ENCODE measurements at regions not wholly inside any gene's neighbourhood (a gene's known extent, or its start where the extent isn't known, plus 50 kb on each side); places are given as distances from the start of the nearest gene placed in this dataset.

DNA sequence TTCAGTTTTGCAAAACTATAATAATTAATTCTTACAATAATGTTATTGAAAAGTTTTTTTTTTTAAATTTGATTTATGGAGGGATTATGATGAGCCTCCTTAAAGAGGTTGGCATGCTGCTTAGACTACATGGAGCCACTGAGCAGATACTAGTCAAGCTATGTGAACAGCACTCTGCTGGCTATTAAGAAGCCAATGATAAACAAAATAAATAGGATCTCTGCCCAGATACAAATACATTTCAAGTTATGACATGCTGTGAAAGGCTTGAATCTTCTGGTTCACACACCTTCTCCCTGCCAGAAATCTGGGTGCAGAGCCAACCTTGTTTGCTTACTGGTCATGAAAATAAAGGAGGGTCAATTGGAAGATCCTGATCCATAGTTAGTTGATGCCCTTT lies 107.4 kb upstream of the NAV3 start:
- no peak for DNase-seq (ENCODE audit: low spot score)

DNA sequence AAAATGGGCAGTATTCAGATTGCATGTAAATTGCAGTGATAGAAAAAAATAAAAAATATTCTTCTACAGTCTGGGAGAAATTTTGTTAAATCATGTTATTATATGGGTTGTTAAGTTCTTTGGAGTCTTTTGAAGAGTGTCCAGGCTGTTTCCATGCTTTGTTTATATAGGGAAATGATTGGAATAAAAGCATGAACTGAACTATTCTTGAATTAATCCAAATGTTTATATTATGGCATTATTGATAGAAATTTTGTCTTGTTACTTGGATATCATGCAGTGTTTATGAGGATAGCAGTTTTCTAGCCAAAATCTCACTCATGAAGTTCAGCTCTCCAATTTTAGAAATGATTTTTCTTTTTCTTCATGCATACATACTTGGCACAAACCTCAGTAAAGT lies 108.2 kb upstream of the NAV3 start:
- DNase-seq (ENCODE audit: low spot score) = no peak

DNA sequence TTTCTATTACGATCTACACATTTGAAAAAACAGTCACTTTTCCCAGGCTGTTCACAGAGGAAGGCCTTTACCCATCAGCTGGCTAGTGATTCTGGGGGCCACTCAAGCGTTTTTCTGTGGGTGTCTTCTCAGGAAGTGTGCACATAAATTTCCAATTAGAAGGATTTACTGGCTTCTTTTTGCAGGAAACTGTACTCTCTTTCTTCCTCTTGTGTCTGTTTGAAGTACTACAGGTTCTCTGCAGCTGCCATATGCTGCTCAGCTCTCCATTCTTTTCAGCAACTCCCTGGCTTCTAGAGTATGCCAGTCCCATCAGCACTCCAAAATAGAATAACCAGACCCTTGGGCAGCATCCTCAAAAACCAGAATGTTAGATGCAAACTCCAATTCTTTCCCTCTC lies 110.4 kb upstream of the NAV3 start:
- peak; percentile 37 for DNase-seq (ENCODE audit: low spot score)

DNA sequence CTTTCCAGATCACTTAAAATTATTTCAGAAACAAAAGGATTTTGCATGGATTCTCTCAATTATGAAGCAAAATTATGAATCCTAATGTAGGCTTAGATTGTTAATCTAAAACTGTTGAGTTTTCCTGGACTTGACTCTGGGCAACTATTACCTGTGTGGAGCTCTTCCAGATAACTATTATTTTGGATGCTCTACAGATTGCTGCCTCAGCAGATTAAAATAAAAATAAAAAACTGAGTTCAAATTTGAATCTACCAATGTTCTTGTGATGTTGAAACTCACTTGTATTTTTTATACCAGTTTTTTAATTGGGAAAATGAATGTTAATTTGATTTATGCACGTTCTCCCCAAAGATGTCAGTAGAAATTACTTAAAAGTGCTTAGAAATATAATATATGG lies 120.5 kb upstream of the NAV3 start:
- DNase-seq (ENCODE audit: low spot score) = no peak

DNA sequence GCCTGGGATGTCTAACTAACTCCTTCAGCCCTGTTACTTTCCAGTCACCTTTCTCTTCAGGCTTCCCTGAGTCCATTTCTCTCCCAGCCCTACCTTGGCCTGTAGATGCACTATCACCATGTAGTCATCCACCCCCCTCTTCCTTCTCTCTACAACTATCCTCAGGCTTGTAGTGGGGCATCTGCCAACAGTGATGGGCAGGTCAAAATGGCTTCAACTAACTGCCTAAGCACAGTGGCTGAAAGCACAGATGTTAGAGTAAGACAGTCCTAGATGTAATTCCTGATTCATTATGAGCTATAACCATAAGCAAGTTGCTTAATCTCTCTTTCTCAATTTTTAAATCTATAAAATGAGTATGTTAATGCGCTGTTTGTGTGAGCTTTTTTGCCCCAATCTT lies 133.6 kb upstream of the NAV3 start:
- no peak for DNase-seq (ENCODE audit: low spot score)

DNA sequence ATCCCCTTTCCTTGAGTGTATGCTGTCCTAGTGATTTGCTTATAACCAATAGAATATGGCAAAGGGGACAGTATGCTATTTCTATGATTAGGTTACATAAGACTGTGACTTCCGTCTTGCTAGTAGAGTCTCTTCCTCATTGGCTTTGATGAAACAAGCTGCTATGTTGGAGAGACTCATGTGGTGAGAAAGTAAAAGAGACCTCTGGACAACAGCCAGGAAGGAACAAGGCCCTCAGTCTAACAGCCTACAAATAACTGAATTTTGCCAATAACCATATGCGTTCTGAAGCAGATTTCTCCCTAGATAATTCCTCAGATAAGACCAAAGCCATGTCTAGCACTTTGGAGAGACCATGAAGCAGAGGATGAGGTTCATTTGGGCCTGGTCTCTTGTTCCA lies 134.5 kb upstream of the NAV3 start:
- no peak for DNase-seq (ENCODE audit: low spot score)

DNA sequence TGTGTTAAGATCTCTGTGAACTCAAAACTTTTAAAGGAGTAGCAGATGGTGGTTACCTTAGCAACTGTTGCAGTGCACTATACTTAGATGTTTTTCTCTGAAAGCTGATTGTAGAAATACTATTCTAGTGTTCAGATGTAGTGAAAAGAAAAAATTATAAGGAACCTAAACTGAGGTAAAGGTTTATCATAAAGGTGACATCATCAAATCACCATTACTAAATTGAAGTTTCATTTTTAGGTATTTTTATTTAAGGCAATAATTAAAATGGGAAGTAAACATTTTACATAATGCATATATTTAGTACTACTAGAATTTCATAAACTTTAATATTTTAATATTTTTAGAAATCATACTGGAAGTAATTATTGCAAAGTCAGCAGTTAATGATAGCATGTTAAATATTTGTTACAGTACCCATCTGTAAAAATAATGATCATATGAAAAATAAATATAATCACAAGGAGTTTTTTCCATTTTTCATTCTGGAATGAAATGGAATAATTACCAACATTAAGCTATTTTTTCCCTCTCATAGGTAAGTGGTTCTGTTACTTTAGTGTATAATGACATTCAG lies 141.1 kb upstream of the NAV3 start:
- DNase-seq (ENCODE audit: low spot score) = no peak

DNA sequence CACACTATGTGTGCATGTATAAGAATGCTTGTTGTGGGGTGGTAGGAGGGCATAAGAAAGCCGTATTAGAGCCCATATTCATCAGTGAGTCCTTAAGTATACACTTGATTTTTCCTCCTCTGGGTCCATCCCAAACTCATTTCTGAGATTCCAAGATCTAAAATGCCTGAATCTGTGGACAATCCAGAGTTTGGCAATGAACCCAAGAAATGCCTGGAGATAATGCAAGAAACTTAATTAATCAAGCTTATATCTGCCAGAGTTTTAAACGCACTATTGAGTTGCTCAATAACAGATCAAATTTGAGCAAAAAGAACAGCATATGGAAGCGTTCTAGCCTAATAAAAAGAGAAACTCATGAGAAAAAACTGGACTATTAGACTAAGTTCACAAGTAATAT lies 143.4 kb upstream of the NAV3 start:
- no peak for DNase-seq (ENCODE audit: low spot score)

DNA sequence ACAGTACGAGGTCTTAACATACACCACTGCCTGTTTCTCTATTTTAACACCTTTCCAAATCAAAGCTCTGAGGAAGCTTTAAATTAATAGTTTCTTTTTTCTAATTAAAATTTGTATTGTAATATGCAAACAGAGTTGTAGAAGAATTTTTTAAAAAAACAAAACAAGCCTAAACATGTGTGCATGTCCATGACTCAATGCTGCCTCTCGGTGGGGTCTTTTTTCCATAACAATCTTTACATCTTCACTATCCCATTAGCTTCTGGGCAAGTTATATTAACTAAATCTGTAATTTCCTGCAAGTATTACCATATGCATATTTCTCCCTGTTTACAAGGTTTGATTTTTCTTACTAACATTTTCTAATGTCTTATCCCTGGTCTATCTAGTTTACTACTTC lies 143.9 kb upstream of the NAV3 start:
- no peak for DNase-seq (ENCODE audit: low spot score)

DNA sequence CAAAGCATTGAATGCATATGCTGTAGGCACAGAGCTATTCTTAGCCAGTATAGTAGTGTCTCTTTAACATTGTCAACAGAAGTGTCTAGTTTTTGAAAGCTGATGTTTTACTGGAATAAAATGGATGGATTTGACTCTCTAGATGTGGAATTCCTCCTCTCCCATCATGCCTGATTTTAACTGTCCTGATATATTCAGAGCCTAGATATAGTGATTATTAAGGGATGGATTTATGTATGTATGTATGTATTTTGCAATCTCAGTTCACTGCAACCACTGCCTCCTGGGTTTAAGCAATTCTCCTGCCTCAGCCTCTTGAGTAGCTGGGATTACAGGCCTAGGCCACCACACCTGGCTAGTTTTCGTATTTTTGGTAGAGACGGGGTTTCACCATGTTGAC lies 144.8 kb upstream of the NAV3 start:
- no peak for DNase-seq (ENCODE audit: low spot score)

DNA sequence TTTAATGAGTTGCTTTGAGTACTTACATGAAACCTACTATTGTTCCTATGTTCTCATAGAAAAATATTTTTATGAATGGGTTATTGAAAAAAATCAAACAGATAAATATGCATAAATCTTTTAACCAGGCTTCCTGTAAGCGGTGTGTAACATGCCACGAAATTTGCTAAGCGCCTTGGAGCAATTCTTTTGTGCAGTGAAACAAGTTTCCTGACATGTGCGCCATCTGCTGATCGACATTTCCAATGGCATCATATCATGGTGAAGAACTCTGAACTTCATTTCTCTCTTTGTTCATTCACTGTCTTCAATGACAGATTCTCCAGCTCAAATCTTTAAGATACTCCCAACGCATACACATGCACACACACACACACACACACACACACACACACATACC lies 145.6 kb upstream of the NAV3 start:
- peak; percentile 80 for DNase-seq (ENCODE audit: low spot score)

DNA sequence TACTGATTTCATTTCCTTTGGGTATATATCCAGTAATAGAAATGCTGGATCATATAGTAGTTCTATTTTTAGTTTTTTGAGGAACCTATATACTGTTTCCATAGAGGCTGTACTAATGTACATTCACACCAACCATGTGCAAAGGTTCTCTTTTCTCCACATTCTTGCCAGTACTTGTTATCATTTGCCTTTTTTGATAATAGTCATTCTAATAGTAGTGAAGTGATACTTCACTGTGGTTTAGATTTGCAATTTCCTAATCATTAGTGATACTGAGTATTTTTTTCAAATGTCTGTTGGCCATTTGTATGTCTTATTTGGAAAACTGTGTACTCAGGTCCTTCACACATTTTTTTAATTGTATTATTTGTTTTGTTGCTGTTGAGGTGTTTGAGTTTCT lies 148.2 kb upstream of the NAV3 start:
- DNase-seq (ENCODE audit: low spot score) = no peak

DNA sequence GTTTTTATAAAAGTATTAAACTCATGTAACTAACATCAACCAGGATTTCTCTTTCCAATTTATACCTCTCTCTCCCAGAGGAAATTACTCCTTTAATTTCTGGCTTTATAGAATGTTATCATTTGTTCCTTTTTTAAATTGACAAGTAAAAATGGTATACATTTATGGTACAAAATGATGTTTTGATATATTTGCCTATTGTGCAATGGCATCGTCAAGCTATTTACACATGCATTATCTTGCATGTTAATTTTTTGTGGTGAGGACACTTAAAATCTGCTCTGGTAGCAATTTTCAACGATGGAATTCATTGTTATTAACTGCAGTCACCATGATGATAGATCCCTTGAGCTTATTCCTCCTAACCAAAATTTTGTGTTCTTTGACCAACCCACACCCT lies 149.0 kb upstream of the NAV3 start:
- no peak for DNase-seq (ENCODE audit: low spot score)

DNA sequence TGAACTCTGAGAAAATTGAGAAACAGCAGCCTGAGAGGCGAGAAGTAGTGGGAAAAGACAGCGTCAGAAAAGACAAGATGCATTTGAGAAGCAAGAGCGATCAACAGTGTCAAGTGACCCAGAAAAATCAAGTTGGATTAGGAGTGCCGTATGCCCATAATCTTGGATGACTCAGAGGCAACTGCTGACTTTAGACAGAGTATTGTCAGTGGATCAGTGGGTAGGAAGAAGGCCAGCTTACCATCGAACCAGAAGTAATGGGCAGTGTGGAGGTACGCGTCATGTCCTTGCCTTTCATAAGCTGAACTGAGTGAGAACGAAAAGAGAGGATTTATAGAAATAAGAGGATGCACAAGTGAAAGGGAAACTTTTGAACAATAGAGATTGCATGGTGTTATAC lies 151.0 kb upstream of the NAV3 start:
- DNase-seq (ENCODE audit: low spot score) = no peak

DNA sequence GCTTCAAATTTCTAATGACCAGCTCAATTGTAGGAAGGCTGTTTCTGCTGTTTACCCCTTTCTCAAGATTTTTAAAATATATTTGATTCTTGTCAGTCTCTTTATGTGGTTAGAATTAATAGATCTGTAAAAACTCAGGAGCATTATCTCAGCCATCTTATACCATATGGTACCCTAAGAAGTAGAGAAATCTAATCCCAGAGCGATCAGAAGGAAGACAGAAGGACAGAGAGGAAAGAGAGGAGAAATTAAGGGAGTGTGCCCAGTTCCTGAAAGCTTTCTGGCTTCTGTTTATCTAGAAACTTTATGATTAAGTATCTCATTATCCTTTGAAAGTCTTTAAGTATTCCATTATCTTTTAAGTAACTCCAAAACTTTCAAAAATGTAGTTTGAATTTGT lies 152.1 kb upstream of the NAV3 start:
- DNase-seq (ENCODE audit: low spot score) = no peak

DNA sequence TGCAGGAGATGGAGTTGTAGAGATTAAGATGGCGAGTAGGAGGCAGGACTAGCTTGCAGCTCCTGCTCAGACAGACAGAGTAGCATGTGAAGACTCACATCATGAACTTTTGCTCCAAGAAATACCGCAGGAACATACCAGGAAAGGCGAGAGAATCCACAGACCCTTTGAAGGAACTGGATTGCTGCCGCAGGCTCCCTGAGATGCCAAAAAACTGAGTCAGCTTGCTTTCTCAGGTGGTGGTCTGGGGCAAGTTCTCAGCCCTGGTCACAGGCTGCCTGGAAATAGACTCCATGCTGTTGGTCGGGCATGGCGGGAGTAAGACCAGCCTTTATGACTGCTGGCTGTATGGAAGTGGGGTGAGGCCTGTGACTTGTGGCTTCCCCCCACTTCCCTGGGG lies 163.6 kb upstream of the NAV3 start:
- DNase-seq (ENCODE audit: low spot score) = no peak

DNA sequence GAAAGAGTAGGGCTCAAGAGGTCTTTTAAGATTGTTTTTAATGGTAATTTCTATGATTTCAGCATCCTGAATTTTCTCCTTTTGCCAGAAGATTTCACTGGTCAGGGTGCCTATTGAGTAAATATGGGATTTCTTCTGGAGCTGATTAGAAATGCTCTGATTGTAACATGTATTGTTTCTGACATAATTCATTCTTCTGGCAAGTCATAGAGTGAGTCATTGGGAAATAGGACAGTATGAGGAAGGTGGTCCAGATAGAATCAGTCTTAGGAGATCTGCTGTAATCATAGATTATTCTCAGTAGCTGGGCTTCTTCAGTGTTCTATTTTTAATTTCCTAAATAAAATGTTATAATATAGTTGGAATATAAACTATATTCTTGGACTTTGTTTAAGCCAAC lies 182.0 kb upstream of the NAV3 start:
- no peak for DNase-seq (ENCODE audit: low spot score)

DNA sequence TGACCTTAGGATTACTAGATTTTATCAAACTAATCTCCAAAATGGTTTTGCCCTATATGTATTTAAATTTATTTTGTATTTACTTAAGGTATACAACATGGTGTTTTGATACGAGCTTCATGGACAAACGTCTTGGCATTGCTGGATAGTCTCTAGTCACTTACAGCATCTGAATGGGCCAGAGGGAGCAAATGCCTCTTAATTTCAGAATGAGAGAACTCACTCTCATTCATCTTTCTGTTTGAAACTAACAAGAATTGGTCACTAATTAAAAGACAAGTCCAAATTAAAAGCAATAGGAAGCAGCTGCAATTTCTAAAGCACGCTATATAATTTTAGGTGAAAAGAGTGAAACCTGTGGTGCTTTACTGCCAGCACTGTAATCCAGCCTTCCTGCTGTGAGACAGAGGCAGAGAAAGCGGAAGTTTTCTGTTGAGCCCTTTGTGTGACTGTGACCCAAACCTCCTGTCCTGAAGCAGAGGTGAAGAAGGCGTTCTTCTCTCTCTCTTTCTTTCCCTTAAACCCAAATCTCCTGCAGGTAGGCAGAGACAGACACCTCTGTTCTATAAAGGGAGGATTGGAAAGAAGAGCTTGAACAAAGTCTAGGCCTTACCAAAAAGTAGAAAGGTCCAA lies 184.6 kb upstream of the NAV3 start:
- DNase-seq (ENCODE audit: low spot score) = no peak

DNA sequence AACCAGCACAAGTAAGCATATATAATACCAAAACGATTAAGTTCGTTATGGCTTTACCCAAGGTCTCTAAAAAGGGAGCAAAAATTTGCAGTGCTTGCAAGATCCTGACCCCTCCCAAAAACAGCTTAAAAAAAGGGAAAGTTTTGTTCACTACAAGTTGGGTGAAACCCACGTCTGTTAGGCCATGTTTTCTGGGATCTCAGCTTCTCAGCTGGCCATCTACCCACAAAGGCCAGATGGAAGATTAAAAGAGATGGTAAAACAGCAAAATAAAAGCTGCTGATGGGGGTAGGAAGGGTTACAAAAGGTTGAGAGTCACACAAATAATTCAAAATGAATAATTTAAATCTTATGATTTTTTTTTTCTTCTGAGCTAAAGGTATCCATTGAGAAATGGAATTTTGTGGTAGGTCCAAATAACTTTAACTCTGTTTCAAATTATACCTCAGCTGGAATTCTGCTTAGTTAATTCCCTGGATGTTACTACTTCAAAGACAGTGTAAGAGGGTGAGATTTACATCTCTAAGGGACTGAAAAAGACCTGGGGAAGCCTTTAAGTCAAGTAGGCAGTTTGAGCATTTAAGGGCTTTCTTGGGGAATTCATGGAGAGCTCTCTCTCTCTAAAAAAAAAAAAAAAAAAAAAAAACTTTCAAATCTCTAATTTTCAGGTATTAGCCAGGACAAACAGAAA lies 185.6 kb upstream of the NAV3 start:
- DNase-seq (ENCODE audit: low spot score) = no peak

DNA sequence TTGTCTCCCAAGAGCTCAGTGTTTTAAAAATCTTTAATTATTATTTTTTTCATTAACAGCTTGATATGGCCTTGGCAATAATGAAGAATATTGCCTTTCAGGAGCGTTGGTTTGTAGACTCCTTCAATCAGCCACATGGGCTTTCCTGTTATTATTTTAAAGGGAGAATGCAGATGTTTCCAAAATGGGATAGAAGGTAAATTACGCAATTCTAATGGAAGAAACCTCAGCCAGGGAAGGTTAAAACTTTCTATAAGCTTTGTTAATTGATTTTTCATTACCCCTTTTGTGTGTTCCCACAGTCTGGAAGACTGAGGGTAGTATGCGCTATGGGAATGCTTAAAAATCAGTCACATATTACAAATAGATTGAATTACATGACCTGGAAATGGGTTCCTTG lies 188.4 kb upstream of the NAV3 start:
- DNase-seq (ENCODE audit: low spot score) = no peak

DNA sequence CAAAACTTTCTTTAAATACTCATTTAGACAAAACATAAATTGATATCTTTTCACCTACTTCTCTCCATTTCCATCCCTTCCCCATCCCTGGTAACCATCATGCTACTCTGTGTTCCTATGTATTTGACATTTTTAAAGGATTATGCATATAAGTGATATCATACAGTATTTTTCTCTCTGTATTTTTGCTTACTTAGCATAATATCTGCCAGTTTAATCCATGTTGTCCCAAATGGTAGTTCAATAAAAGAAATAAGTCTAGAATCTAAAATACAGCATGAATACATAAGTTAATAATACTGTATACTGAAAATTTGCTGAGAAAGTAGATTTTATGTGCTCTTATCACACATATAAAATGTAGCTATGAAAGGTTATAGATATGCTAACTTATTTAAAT lies 190.3 kb upstream of the NAV3 start:
- DNase-seq (ENCODE audit: low spot score) = no peak

DNA sequence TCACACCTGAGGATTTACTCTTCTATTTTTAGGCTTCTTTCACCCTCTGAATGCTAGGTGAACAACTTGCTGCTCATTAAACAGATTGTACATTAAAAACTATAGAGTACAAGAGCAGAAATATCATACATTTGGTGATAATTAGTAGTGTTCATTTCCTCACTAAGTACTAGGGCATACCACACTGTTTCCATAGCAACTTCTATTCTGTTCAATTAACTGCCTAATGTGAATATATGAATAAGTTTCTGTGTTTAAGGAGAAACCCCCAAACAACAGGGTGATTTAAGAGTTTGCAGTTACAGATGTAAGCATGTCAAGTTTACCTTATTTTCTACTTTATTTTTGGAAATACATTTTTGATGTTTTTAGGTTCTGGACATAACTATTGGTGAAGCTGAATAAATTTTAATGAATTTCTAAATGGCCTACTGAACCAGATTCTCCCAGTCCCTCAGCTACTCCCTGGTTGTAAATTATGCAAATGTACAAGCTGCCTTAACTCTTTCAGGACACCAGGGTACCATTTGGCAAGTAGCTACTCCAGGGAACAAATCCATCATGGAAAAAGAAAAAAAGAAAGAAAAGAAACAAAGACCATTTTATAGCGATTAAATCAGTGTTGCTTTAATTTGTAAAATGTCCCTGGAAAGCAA lies 199.8 kb upstream of the NAV3 start:
- DNase-seq (ENCODE audit: low spot score) = no peak

DNA sequence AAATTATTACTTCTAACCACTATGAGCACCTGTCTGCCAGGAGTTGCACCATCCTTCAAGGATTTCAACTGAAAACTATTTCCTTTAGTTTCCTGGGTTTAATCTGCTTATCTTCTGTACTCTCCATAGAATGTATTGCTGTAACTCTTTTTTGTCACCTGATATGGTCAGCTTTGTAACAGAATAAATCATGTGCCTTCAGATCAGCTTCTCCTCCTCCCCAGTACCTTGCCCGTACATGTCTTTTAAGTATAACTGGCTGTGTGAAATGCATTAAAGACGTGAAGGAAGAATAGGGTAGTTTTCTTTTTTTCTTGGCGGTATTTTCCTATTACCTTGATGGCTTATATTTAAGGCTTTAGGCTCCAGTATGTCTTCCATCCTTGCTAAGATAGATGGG lies 200.3 kb upstream of the NAV3 start:
- DNase-seq (ENCODE audit: low spot score) = no peak

DNA sequence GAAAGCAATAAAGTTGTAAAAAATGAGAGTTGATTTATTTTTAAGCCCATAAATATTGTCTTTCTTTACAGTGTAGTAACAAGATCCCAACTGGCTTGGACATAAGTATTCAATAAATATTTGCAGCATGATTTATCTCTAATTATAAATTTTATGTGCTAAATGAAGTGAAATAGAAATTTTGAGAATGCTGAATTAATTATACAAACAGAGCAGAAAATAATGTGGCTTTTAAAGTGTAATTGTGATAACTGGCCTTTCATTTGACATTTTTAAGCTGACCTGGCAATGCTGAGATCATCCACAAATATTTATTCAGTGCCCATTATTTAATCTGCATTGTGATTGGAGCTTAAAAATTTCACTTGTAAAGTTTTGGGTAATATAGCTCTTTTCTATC lies 201.6 kb upstream of the NAV3 start:
- DNase-seq (ENCODE audit: low spot score) = no peak
